IPS-15b (cell line): ENCODE measurements at regions not wholly inside any gene's neighbourhood (a gene's known extent, or its start where the extent isn't known, plus 50 kb on each side); places are given as distances from the start of the nearest gene placed in this dataset.

Experiments used
- H3K27me3 ChIP-seq: one replicate; pipeline ENCODE4 v1.6.1; 2013; ENCODE audit warnings: low read length; ENCODE audit not compliant: control insufficient read depth, insufficient read depth
- H3K36me3 ChIP-seq: one replicate; pipeline ENCODE4 v1.6.1; 2013; ENCODE audit warnings: low read length; ENCODE audit not compliant: control insufficient read depth, insufficient read depth
- H3K4me1 ChIP-seq: one replicate; pipeline ENCODE4 v1.6.1; 2013; ENCODE audit warnings: mild to moderate bottlenecking, low read length; ENCODE audit not compliant: control insufficient read depth, insufficient read depth
- H3K4me3 ChIP-seq: one replicate; pipeline ENCODE4 v1.5.1; 2013; ENCODE audit warnings: low read depth, low read length
- H3K9ac ChIP-seq: one replicate; pipeline ENCODE4 v1.6.1; 2013; ENCODE audit warnings: low read depth, mild to moderate bottlenecking, low read length
- H3K9me3 ChIP-seq: one replicate; pipeline ENCODE4 v1.6.1; 2013; ENCODE audit warnings: mild to moderate bottlenecking, low read length; ENCODE audit not compliant: control insufficient read depth, insufficient read depth

DNA sequence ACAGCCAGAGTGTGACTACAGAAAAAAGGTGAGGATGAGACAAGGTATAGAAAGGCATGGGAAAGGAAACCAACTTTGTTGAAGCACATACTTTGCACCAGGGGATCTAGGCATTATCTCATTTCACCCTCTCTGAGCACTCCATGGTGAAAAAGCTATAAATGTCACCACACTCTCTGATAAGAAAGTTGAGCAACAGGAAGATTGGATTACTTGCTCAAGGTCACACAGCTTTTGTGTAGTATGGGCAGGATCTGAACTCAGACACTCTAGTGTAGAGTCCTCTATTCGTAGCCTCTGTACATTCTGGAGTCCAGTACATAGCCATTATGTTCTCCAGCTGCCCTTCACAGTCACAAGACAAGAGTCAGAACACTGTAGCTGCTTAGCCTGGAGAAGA, 163.4 kb upstream of the SEMA6D start:
- Histone ChIP-seq H3K27me3 (no peaks in the 10 kb centered on the region), H3K9ac (no peak overlapping the region), H3K9me3 (no peaks in the 10 kb centered on the region), H3K36me3 (no peaks in the 10 kb centered on the region), H3K4me1 (no peaks in the 10 kb centered on the region), H3K4me3 (no peak overlapping the region)

DNA sequence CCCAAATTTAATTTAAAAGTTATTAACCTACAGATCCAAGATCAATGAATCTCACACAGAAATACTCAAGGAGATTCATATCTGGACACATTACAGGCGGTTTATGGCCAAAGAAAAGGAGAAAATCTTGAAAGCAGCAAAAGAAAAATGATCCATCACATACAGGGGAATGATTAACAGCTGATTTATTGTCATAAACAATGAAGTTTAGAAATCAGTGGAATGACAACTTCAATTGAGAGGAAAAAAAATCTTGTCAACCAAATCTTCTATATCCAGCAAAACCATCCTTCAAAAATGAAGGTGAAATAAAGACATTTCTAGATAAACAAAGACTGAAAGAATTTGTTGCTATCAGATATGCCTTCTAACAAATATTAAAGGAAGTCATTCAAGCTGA, 156.2 kb upstream of the SEMA6D start:
- H3K9me3 ChIP-seq, result no peaks in the 10 kb centered on the region
- no peaks in the 10 kb centered on the region for H3K27me3 ChIP-seq
- no peaks in the 10 kb centered on the region for H3K36me3 ChIP-seq

DNA sequence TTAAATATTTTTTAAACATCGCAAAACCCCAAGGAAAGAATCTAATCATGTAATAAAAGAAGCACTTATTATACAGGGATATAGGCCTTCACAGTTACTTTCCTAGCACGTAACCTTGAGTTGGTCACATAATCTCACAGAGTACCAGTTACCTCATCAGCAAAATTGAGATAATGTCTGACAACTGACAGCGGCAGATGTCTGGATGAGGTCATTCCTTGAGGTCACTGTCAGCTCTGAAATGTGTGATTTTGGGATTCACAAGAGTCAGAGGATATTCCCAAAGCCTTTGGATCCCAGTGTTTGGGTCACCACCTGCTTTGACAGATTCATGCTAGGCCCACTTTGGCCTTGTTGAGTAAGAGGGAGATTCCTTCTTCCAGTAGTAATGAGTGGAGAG, 151.4 kb upstream of the SEMA6D start:
- Histone ChIP-seq H3K9ac (no peak overlapping the region), H3K4me1 (no peaks in the 10 kb centered on the region), H3K4me3 (no peak overlapping the region), H3K9me3 (no peaks in the 10 kb centered on the region), H3K27me3 (no peaks in the 10 kb centered on the region), H3K36me3 (no peaks in the 10 kb centered on the region)

More for the DNA sequence above, 156.2 kb upstream of the SEMA6D start:
- Histone ChIP-seq H3K4me3 (no peak overlapping the region), H3K4me1 (no peaks in the 10 kb centered on the region), H3K9ac (no peak overlapping the region)

DNA sequence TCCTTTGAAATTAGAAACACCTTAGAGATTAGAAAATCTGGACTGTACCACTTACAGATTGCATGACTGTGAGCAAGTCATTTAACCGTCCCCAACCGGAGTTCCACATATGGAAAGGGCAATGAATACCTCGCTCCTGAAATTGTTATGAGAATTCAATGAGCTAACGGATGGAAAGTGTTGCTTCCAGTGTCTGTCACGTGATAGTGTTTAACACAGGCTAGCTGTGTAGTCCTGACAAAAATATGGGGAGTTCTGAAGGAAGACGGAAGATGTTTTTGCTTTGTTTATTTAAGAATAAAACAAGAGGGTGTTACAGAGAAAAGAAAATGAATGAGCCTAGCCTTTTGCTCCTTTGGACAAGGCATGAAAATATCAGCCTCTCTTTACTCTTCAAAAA, 150.7 kb upstream of the SEMA6D start:
- H3K4me3 ChIP-seq, result no peak overlapping the region
- H3K9me3 ChIP-seq, result no peaks in the 10 kb centered on the region
- H3K36me3 ChIP-seq, result no peaks in the 10 kb centered on the region
- no peaks in the 10 kb centered on the region for H3K4me1 ChIP-seq
- H3K9ac ChIP-seq, result no peak overlapping the region
- H3K27me3 ChIP-seq, result no peaks in the 10 kb centered on the region

GRCh38 chr15:47568030-47568429, 149.3 kb upstream of the SEMA6D start:
- Histone ChIP-seq H3K4me3 (no peak overlapping the region), H3K9ac (no peak overlapping the region), H3K36me3 (no peaks in the 10 kb centered on the region), H3K27me3 (no peaks in the 10 kb centered on the region), H3K4me1 (no peaks in the 10 kb centered on the region), H3K9me3 (no peaks in the 10 kb centered on the region)

- no peak overlapping the region for H3K4me3 ChIP-seq
Observed at GRCh38 chr15:47570044-47570443, 147.3 kb upstream of the SEMA6D start.

GRCh38 chr15:47570451-47570850, 146.9 kb upstream of the SEMA6D start:
- no peaks in the 10 kb centered on the region for H3K4me1 ChIP-seq
- H3K4me3 ChIP-seq, result no peak overlapping the region
- H3K27me3 ChIP-seq, result no peaks in the 10 kb centered on the region
- no peaks in the 10 kb centered on the region for H3K36me3 ChIP-seq
- H3K9ac ChIP-seq, result no peak overlapping the region
- H3K9me3 ChIP-seq, result no peaks in the 10 kb centered on the region

More at GRCh38 chr15:47570044-47570443, 147.3 kb upstream of the SEMA6D start:
- no peaks in the 10 kb centered on the region for H3K27me3 ChIP-seq
- no peaks in the 10 kb centered on the region for H3K36me3 ChIP-seq
- H3K9me3 ChIP-seq, result no peaks in the 10 kb centered on the region
- H3K4me1 ChIP-seq, result no peaks in the 10 kb centered on the region
- H3K9ac ChIP-seq, result no peak overlapping the region

DNA sequence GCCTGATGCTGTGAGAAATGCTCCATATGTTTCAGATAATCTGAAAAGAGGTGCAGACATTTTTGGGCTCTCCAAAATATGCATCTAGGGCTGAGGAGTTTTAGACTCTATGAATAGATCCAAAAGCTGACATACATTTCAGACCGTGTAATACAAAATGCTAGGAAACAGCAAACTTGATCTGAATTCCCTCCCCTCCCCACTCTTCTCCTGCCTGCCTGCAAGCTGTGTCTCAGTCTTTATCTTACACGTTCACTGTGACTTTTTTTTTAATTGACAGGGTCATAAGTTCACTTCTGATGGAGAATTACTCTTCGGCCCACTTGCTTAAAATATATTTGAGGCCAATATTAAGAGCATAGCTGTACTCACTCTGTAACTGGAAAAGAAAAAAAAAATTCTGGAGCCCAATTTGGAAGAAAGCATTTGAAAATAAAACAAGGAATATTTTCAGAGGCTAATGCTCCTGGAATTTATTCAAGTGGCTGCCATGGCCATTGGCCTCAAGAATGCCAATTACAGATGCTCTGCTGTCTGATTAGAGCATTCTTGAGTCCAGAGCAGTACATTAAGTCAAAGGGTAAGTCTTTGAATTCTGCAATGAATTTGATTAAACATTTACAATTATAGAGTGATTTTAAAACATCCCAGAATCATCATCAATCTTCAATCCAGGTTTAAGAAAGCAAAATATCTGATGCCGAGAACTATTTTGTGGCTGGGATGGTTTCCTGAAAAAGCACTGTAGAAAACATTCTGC, 146.2 kb upstream of the SEMA6D start:
- Histone ChIP-seq H3K4me3 (no peak overlapping the region), H3K9ac (no peak overlapping the region), H3K36me3 (no peaks in the 10 kb centered on the region), H3K9me3 (no peaks in the 10 kb centered on the region), H3K27me3 (no peaks in the 10 kb centered on the region), H3K4me1 (no peaks in the 10 kb centered on the region)

DNA sequence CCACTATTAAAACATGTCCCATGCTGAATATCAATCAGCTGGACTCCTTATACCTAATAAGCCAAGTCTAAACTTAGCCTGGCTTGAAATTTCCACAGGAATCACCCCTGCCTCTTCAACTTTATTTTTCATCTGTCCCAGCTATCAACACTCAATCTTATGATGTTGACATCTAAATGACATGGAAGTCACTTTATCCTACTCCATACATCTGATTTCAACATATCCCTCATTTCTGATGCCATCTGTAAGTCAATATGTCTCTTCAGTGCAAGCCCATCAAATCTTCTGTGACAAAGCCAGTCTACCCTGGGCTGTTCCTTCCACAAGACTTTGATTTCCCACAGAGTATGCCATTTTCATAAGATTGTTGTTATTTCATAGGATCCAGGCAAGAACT, 143.6 kb upstream of the SEMA6D start:
- H3K9me3 ChIP-seq, result no peaks in the 10 kb centered on the region
- H3K4me3 ChIP-seq, result no peak overlapping the region
- H3K27me3 ChIP-seq, result no peaks in the 10 kb centered on the region
- H3K36me3 ChIP-seq, result no peaks in the 10 kb centered on the region
- H3K9ac ChIP-seq, result no peak overlapping the region
- no peaks in the 10 kb centered on the region for H3K4me1 ChIP-seq

GRCh38 chr15:47577000-47577399, 140.3 kb upstream of the SEMA6D start:
- Histone ChIP-seq H3K9me3 (no peaks in the 10 kb centered on the region), H3K27me3 (no peaks in the 10 kb centered on the region), H3K9ac (no peak overlapping the region), H3K36me3 (no peaks in the 10 kb centered on the region), H3K4me3 (no peak overlapping the region), H3K4me1 (peaks cover 2% of the 10 kb centered on the region)

GRCh38 chr15:47577461-47577860, 139.8 kb upstream of the SEMA6D start:
- H3K4me3 ChIP-seq, result no peak overlapping the region
- H3K4me1 ChIP-seq, result peaks cover 2% of the 10 kb centered on the region
- H3K9me3 ChIP-seq, result no peaks in the 10 kb centered on the region
- H3K36me3 ChIP-seq, result no peaks in the 10 kb centered on the region
- no peaks in the 10 kb centered on the region for H3K27me3 ChIP-seq
- no peak overlapping the region for H3K9ac ChIP-seq

GRCh38 chr15:47582233-47582632, 135.1 kb upstream of the SEMA6D start:
- no peak overlapping the region for H3K4me3 ChIP-seq
- H3K9me3 ChIP-seq, result no peaks in the 10 kb centered on the region
- no peaks in the 10 kb centered on the region for H3K36me3 ChIP-seq
- no peaks in the 10 kb centered on the region for H3K27me3 ChIP-seq
- H3K9ac ChIP-seq, result no peak overlapping the region
- H3K4me1 ChIP-seq, result peaks cover 2% of the 10 kb centered on the region
